ENCODE measurements at regions not wholly inside any gene's neighbourhood (a gene's known extent, or its start where the extent isn't known, plus 50 kb on each side); places are given as distances from the start of the nearest gene placed in this dataset.
A peak's percentile ranks its signal among the peaks of the same experiment; 100 is the strongest.
"Not testable (repeated sequence)": the region's sequence is repeated elsewhere in the genome, so short reads cannot be mapped to it uniquely, and the experiment has no call there.

DNA sequence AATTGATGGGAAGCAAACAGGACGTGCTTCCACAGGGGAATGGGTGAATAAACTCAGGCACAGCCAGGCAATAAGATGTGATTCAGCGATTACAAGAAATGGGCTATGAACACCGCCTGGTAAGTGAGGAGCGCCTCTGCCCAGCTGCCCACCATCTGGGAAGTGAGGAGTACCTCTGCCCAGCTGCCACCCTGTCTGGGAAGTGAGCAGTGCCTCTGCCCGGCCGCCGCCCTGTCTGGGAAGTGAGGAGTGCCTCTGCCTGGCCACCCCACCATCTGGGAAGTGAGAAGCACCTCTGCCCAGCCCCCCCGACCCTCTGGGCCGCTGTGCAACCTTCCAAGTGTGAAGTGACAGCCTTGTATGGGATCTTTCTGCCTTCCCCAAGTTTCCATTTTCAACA, 73.2 kb upstream of the PRR5 start:
- DNase-seq = no peak

DNA sequence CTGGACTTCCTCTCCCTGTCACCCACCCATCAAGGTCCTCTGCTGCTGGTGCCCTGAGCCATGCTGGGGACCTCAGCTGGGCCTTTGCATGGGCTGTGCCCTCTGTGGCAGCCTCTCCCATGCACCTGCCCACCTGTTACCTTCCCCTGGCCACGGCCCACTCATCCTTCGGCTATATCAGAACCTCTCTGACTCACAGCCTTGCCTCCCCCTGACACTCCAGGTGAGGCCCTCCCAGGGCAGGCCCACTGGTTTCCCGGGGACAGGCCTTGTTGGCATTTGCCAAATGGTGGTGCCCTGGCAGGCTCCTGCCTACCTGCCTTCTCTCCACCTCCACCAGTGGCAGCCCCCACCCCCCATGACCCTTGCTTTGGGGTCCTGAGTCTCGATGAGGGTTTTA, 73.7 kb upstream of the PRR5 start:
- no peak for DNase-seq

DNA sequence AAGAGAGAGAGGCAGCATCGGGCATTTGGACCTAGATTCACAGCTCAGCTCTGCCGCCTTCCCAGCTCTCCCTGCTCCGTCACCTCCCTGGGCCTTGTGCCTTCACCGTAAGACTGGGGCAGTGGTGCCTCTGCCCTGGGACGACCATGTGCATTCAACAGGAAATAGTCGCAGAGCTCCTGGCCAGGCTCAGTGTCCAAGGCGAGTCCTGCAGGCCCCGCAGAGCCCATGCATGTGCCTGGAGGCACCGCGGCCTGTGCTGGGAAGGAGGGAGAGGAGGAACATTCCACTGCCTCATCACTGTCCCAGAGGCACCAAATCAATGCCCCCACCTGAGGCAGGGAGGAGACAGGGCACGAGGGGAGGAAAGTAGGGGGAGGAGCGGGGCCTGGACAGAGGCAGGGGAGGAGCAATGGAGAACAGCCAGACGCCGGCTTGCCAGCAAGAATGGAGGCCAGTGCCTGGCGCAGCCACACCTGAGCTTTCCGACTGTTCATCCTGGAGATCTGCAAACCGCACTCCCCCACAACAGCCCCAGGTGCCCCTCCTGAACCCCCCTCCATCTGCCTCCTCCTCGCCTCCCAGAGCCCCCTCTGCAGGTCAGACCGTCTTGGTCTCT, 74.4 kb upstream of the PRR5 start:
- DNase-seq = no peak

DNA sequence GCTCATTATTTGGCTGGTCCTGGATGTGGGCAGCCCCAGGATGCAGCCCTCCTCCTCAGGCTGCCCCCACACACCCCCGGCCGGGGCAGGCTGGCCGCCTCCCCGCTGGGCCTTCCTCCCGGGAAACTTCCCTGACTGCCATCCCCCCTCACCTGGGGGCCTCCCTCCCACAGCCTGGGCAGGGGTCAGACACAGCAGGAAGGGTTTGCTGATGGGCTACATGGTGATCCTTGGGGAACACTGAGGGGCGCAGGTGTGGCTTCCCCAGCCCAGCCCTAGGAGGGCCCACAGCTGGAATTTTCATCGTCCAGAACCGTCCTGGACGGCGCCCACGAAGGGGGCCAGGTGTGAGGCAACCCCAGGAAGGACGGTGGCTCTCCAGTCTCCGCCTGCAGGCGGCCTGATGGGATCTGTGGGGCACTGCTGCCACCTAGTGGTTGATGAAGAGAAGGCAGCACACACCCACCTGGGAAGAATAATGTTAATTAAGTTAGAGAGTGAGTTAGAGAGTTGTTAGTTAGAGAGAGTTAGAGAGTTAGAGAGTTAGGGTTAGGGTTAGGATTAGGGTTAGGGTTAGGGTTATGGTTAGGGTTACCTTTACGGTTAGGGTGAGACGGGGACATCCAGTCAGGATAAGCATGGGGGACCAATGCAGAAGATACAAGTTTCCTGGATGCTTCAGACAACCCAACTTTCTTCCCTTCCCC, 75.9 kb upstream of the PRR5 start:
- peak; percentile 73 for DNase-seq

DNA sequence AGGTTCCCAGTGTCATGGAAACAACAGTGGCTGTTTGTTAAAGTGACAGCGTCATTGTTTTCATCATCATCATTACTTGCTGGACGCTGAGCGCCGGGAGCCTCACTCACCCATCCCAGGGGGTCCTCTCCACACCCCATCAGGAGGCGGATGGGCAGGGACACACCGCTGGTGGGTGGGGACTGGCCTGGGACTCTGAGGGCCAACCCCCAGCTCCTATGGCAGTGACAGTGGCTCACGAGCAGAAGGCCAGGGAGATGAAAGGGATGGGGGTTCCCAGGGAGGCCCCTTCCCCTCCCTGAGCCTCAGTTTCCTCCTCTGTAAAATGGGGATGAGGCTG, 76.6 kb upstream of the PRR5 start:
- DNase-seq = no peak

DNA sequence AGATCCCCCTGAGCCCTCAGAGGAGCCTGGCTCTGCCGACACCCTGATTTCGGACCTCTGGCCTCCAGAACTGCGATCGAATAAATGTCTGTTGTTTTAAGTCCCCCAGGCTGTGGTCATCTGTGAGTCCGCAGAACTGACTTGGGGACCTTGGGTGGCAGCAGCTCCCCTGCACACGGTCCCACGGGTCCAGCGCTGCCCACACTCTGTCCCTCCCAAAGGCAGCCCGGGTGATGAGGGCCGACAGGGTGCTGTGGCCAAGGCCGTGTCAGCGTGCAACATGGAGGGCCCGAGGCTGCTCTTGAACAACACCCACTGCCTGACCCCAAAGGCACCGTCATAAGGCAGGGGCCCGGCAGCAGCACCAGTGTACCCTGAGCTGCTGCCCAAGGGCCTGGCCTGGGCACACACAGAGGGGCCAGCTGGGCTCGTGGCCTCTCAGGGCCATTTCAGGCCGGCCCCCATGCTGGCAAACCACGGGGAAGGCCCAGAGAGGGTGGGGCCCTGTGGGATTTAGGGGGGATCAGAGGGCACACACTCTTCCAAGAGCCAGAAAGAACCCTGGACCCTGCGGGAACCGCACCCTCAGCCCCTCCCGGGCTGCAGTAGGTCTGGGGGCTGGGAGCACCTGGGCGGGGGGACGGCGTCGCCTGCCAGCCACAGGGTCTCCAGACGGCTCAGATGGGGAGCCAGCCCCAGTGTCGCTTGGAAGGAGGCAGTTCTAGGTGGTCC, 77.1 kb upstream of the PRR5 start:
- no peak for DNase-seq

DNA sequence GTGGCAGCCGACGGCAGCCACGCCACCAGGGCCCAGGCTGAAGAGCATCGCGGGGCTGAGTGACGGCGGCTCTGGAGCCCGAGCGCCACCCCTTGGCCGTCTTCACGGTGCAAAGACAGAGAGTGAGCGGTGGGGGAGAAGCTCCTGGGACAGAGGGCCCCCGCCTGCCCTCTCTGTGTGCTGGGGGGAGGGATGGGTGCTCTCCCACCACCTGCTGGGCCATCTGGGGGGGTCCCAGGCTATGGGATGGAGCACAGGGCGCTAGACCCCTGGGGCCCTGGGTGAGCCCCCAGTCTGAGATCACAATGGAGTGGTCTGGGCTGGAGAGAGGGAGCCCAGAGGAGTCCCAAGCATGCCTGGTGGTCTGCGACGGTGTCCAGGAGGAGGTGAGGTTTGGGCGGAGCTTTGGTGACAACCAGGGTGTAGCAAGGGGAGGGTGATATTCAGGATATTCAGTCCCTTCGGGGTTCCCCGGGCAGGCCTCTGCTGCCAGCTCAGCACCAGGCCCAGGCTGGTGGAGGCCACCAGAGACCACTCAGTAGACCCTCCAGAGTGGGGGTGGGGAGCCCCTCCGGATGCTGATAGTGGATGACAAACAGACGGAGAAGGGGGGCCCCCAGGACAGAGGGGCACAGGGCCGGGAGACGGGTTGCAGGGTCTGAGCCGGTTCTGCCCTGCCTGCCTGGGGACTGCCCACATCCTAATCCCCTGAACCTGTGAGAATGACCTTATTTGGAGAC, 78.1 kb upstream of the PRR5 start:
- no peak for DNase-seq

DNA sequence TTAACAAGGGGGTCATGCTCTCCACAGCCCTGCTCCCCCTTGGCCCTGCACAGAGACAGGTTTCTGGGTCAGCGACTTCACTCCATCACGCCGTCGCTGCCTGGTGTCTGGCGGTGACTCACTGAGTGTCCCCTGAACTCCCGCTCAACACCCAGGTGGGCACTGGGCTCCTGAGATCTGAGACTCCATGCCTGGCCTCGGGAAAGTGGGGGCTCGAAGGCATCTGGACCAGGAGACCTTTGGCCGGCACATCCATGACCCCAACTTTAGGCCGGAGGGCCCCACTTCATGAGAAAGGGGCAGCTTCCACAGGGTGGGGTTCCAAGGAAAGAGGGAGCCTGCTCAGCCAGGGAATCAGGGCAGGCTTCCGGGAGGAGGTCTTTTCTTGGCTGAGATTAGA, 79.3 kb upstream of the PRR5 start:
- no peak for DNase-seq

DNA sequence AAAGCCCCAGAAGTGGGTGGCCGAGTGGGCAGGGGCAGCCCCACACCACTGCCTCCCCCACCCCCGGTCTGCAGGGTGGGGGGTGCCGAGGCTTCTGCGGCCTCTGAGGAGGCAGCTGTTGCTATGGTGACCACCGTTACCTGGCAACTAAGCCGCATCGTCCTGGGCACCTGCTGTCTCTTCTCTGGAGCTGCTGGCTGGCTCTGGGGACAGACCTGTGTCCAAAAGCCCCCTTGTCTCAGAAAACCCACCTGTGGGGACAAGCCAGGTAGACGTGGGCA, 79.9 kb upstream of the PRR5 start:
- DNase-seq = no peak

DNA sequence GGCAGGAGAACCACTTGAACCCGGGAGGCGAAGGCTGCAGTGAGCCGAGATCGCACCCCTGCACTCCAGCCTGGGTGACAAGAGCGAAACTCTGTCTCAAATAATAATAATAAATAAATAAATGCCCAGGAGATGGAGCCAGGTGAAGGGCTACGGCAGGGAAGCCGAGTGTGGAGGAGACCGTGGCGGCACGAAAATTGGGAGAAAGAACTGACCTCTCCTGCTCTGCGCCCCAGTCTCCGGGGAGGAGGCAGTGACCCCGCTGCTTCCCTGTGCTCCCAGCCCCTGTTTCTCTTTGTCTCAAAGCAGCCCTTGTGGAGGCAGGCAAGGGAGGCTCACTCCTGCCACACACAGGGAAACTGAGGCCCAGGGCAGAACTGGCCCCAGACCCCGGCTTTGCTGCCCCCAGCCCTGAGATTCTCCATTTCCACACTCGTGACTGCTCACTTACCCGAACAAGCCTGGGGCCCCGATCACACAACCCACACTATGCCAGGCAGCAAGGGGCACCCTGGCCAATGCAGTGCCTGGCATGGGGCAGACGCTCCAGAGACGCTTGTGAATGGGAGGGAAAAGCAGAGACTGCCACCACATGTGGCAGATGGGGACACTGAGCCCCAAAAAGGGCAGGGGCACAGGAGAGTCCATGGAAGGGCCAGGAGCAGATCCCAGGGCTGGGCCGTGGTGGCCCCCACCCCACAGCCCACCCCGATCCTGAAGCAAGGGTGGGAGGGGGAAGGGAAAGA, 80.4 kb upstream of the PRR5 start:
- no peak for DNase-seq

DNA sequence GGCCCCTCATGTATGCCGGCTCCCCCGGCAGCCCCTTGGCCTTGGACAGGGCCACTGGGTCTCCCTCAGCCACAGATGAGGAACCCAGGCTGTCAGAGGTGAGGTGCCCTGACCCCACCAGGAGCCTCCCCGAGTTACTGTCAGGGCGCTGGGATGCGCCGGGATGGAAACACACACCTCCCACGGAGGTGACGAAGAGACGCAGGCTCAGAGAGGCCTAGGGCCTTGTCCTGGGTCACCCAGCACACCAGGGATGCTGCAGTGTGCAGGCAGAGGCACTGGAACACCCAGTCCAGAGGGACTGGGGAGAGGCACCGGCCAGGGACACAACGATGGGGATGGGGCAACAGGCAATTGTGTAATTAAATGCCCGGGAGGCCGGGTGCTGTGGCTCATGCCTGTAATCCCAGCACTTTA, 81.2 kb upstream of the PRR5 start:
- no peak for DNase-seq

DNA sequence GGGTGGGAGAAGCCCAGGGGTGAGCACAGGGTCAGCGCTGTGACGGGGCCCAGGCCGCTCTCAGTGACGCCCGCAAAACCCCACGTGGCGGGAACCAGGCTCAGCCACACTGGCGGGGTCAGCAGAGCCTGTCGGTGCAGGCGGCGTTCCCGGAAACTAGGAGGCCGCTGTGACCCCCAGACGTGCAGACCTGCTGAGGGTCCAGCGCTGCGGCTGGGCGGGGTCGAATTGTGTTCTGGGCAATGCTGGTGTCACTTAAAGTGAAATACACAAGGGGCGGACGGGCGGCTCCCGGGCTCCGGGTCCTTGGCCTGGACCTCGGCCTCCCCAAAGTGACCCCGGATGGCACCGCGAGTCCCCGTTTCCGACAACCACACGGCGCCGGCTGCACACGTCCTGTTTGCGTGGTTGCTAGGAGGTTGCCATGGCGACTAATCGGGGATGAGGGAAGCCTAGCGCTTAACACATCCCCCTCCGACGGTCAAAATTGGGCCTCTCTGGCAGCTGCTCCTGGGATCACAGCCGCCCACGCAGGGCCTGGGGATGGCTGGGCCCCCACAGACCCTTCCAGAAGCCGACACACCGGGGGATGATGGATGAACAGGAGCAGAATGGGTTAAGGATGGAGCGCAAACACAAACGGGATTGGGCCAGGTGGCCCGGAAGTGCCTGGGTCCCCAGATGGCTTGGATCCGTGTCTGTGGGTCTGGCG, 81.7 kb upstream of the PRR5 start:
- peak; percentile 58 for DNase-seq

DNA sequence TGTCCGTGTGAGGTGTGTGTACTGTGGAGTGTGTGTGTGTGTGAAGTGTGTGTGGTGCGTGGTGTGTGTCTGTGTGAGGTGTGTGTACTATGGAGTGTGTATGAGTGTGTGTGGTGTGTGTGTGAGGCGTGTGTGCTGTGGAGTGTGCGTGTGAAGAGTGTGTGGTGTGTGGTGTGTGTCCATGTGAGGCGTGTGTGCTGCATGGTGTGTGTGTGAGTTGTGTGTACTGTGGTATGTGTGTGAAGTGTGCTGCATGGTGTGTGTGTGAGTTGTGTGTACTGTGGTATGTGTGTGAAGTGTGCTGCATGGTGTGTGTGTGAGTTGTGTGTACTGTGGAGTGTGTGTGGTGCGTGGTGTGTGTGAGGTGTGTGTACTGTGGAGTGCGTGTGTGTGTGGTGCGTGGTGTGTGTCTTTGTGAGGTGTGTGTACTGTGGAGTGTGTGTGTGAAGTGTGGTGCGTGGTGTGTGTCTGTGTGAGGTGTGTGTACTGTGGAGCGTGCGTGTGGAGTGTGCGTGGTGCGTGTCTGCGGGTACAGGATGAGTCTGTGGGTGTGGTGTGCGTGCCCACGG, 82.4 kb upstream of the PRR5 start:
- DNase-seq = not testable (repeated sequence)

DNA sequence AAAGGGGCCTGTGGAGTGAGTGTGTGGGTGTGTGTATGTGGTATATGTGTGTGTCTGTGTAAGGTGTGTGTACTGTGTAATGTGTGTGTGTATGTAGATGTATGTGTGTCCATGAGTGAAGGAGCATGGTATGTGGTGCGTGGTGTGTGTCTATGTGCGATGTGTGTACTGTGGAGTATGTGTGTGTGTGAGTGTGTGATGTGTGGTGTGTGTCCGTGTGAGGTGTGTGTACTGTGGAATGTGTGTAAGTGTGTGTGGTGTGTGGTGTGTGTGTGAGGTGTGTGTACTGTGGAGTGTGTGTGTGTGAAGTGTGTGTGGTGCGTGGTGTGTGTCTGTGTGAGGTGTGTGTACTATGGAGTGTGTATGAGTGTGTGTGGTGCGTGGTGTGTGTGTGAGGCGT, 83.1 kb upstream of the PRR5 start:
- DNase-seq = not testable (repeated sequence)

DNA sequence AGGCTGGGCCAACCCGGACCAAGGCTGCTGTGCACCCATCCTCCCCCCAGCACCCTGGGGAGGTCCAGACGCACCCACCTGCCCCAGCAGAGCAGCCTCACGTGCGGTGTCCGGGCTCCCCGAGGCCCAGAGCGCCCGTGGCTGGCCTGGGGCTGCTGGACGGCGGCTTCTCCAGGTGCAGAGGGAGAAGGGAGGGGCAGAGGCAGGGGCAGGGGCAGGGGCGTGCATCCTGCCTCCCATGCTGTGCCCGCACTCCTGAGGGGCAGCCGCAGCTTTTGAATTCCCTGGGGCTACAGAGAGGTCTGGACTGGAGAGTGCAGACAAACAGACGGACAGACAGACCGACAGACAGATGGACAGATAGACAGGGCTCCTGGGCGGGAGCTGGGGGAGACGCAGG, 83.6 kb upstream of the PRR5 start:
- DNase-seq = no peak

DNA sequence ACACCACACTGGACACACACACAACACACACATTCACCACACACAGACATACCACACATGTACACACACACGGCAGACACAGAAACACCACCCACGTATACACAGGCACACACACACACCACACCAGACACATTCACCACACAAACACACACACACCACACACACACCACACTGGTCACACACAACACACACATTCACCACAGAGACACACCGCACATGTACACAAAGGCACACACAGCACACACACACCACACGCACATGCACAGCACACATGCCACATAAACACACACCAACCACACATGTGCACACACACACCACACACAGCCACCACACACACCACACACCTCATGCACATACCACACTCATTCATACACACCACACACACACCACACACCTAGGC, 84.2 kb upstream of the PRR5 start:
- DNase-seq = no peak

DNA sequence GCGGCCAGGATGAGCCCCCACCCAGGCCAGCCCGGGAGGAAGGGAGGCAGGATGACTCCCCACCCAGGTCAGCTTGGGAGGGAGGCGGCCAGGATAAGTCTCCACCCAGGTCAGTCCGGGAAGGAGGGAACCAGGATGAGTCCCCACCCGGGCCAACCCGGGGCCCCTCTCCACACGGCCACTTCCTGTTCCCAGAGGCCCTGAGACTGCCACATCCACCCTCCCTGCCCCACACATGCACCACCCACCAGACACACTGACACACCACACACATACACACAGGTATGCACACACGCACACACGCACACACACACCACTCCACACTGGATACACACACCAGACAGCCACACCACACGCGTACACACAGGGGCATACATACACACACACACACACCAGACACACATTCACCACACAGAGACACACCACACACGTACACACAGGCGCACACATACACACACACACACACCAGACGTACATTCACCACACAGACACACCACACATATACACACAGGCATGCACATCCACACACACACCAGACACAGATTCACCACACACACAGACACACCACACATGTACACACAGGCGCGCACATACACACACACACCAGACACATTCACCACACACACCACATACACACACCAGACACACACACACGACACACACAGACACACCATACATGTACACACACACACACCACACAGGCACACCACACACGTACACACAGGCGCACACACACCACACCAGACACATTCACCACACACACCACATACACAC, 84.9 kb upstream of the PRR5 start:
- DNase-seq = no peak

DNA sequence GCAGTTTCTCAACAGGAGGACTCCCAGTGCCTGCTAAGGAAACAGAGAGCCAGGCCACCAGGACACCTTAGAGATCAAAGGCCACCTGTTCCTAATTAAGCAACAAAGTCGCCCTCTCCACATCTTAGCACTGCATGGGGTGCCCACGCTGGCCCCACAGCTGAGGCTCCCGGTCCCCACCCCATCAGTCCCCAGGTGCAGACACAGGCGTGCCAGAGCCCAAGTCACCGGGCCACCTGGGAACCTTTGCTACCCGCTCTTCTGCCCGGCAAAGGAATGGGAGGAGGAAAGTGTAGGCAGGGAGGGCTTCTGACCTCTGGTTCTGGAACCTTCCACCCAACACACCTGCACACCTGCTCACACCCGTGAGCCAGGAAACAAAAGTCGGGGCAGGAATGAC, 85.5 kb upstream of the PRR5 start:
- no peak for DNase-seq

DNA sequence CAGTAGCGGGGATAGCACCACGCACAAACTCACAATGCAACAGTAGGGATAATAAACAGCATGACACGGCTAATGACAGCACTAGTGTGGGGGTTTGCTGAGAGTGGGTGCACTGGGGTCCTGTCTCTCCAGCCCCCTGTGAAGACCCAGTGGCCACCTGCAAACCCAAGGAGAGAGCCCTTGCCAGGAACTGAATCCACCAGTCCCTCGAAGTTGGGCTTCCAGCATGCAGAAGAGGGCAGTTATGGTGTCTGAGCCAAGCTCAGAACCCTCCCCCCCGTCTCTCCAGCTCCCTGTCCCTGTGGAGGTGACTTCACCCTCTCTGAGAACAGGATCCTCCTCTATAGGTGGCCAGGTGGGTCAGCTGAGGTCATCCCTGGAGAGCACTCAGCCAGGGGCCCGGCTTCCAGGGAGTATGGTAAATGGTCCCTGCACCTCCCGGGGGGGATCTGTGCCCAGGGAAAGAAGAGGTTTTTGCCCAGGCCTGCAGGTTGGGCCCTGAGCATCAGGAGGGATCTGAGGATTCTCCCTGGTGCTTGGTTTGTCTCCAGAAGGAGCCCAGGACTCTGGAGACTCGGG, 86.3 kb upstream of the PRR5 start:
- DNase-seq = no peak

DNA sequence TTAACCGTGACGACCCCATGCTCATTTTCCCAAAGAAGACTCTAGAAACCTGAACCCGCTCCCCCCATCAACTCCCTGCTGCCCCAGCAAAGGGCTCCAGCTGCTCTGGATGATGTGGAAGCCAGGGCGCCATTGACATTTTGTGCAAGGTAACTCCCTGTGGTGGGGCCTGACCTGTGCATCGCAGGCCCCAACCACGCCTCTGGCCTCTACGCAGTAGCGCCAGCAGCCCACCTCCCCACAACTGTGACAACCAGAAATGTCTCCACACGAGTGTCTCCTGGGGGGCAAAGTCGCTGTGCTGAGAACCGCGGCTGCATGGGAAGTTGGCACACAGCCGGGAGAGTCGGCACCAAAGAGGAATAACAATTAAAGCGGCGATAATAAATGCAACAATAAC, 86.9 kb upstream of the PRR5 start:
- no peak for DNase-seq

DNA sequence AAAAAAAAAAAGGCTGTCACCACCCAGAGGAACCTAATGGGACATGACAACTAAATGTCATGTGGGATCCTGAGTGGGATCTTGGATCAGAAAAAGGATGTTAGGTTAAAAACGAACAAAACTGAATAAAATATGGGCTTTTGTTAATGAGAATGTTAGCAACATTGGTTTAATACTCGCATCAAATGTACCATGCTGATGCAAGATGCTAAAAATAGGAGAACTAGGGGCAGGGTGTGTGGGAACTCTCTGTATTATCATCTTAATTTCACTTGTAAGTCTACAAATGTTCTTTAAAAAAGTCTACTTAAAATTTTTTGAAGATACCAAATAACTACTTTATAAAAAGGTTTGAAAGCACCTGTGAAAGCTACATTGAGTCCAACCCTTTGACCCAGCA, 88.8 kb upstream of the PRR5 start:
- DNase-seq = no peak
